NCI-H1105 (cell line): ENCODE measurements at regions not wholly inside any gene's neighbourhood (a gene's known extent, or its start where the extent isn't known, plus 50 kb on each side); places are given as distances from the start of the nearest gene placed in this dataset.
"Not testable (repeated sequence)": the region's sequence is repeated elsewhere in the genome, so short reads cannot be mapped to it uniquely, and the experiment has no call there.

Experiments used
- DNase-seq: peaks from one replicate; lab custom pipeline; 2025; lab: John Stamatoyannopoulos, UW

DNA sequence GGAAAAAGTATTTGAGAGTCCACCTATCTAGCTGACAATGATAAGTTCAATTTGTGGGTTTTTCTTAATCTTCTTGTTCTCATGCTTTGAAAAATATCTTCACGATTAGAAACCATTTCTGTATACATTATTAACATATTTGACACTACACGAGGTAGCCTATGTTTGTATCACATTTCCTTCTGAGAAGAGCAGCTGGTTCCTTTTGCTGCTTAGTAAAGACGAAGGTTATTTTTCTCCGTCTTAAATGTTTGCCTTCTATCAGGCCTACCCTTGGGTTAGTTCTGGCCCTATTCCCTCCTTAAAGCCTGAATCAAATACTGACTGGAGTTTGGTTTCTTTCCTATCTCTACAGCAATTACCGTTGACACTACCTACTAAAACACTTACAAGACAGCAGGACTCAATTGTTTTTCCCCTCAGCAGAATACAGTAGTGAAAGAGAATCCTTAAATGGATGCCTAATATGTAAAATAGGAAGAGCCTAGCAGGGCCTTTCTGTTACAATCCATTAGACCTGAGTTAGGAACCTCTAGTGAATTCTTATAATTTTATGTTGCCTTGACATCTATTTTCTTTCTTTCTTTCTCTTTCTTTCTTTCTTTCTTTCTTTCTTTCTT lies 790.4 kb downstream of the EPHA4 start:
- no peak for DNase-seq

DNA sequence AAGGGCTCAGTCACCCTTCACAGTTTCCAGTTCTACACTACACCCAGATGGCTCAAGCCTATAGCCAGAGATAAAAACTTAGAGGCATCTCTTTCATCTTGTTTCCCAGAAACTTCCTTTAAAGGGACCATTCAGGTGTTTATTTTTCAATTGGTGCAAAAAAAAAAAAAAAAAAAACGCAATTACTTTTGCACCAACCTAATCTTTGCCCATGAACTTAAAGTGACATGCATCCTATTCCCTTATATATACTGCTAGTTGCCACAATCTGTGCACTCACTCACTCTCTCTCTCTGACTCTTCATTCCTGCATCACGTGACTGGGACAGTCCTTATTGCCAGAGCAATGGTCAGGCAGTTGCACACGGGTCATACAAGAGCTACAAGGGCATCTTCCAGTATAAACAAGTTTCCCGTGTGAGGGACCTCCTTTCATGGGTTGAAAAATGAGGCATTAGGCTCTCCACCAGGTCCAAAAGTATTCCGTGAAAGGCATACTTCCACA lies 789.4 kb downstream of the EPHA4 start:
- no peak for DNase-seq

DNA sequence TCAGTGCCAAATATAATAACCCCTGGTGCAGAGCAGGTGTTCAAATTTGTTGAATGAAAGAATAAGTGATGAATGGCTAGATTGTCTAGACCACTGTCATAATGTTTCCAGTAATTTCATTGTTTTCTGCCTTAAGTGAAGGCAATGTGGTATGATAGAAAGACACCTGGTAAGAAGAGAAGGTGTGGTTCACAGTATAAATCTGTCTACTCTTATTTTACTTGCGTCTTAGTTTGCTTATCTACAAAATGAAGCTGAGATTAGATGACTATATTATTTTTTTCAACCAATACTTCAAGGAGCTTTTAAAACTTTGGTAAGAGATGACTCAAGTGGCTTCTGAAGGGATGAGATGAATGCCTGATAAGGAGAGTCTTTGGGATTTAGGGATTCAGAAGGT lies 788.4 kb downstream of the EPHA4 start:
- DNase-seq: peak; percentile 5

DNA sequence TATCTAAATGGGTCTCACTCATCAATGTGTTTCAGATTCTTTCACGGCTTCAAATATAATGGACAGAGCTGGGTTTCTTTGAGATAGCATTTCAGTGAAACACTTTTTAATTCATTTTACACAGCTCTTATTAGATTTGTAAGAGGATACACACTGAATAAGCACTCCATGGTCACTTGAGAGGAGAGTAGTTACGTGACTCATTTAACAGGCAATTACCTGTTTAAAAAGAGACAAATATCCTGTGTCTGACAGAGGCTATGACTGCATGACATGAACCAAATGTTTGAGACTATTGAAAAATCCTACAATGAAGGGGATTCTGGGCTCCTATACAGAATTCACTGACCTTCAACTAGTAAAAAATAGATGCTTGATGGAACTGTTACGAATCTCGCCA lies 786.9 kb downstream of the EPHA4 start:
- DNase-seq: peak; percentile 52

DNA sequence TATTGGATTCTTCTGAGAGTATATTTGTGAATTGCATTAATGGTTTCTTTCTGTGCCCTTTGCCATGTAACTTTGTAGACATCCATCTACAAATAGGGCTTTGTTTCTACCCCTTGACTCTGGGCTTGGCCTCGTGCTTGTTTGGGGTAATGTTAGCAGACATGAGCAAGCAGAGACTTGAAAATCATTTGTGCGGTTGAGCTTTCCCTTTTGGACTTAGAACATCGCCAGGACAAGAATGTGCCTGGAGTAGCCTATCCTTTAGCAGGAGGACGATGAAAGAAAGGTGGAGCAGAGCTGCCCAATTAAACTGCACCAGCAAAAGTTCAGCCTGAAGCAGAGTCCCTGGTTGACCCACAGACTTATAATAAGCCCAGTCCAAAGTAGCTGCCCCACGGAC lies 785.9 kb downstream of the EPHA4 start:
- no peak for DNase-seq

DNA sequence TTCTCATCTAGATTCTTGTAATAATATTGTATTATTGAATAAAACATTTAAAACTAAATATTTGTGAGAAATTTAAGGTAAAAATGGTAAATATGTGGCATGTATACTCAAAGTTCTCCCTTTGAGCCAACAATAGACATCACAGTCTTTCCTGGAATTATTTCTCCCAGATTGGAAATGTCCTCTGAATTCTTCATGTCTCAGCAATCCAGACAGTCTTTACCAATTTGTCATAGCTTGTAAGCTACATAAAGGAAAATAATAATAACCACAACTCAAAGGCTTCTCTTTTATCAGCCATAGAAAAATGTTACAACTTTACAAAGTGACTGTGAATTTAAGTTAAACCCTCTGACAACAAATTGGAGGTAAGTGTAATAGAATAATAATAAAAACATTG lies 784.9 kb downstream of the EPHA4 start:
- DNase-seq: no peak

DNA sequence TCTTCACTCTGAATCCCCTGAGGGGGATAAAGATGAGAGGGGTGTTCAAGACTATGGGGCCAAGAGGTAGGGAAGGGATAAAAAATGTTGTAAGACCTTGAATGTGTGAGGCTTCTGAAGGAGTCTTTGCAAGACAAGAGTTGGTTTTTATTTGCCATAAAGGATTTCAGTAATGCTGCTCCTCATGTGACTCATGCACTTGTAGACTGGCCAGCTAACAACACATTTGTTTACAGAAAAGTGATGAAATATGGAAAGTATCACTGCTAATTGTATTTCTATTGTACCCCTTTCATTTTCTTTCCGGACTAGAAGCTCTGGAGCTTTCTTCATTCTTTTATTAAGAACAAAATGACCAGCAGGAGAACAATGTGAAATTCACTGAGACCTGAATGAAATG lies 782.1 kb downstream of the EPHA4 start:
- no peak for DNase-seq

DNA sequence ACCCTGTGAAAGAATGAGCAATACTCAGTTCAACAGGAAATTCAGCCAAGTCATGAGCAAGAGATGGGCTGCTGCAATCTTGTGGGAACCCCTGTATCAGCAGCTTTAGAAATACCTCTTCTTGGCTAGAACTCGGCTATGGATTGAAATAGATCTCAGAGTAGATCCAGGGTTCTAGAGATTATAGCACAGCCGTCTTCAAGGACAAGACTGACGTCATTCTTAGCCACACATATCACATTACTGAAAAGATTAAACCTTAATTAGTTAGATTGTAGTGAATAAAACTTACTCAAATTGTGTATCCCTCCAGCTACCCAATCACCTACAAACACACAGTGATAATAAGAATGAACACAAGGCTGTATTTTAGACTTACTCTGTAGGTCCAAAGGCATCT lies 776.4 kb downstream of the EPHA4 start:
- DNase-seq: no peak

DNA sequence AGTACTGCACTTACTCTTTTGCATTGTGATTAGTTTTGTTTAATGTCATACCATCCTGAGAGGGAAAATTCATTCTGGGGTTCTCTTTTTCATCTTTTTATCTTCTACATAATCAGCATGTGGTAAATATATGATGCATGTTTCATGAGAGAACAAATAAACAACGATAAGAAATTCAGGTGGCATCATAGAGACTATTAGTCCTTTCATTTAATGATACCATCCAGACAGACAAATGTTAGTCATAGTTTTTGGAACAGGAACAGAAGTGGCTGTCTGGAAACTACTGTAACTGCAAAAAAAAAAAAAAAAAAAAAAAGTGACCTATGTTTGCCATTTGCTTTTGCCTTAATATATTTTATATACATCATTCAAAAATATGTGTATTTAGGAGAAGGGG lies 761.0 kb downstream of the EPHA4 start:
- no peak for DNase-seq

DNA sequence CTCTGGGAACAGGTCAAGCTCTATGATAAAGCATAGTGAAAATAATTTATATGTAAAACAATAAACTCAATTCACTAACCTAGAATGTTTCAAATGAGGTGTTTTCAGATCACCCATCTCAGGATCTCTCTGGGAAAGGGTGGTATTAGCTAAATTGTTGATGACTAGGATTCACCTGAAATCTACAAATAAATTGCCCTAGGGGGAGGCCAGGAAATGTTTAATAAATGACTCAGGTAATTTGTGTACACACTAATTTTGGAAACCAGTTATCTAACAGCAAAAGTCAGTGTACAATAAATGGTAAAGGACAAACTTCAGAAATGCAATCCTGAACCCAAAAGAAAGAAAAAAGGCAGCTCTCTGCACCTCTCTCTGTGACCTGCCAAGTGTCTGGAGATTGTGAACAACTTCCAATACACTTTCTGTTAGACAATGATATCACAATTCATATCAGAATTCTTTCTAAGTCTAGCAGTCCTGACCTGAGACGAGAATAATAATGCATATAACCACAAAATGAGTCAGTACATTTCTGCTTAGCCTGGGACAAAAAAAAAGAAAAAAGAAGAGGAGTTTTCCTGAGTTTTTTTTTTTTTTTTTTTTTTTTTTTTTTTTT lies 760.0 kb downstream of the EPHA4 start:
- no peak for DNase-seq

DNA sequence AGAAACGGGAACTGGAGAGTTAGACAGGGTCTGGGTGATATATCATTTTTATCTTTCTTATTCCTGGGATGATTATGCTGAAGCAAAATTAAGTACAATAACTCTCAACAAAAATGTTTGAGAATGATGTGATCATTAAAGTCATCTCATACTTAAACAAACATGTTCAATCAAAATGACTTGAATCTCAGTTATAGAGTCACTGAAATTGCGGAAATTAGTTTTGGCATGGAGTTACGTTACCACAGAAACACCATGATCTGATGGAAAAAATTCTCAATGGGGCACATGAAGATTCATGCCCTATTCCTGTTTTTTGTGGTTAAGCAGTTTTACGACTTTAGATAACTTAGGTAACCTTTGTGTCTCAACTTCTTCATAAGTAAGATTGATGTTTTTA lies 757.7 kb downstream of the EPHA4 start:
- no peak for DNase-seq

DNA sequence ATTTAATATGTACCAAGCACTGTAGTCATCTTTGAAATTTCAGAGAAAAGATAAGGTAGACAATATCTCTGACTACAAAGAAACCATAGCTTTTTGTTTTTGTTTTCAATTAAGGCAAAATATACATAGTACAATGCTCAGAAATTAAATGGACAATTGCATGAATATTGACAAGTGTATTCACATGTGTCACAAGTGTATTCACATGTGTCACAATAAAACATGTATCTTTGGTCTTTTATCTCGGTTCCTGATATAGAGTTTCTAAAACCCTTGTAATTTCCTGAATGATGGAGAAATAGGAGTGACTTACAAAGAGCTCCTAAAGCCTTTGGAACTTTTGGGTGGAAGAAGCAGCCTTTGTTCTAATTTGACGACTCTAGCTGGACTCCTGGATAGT lies 756.4 kb downstream of the EPHA4 start:
- no peak for DNase-seq

DNA sequence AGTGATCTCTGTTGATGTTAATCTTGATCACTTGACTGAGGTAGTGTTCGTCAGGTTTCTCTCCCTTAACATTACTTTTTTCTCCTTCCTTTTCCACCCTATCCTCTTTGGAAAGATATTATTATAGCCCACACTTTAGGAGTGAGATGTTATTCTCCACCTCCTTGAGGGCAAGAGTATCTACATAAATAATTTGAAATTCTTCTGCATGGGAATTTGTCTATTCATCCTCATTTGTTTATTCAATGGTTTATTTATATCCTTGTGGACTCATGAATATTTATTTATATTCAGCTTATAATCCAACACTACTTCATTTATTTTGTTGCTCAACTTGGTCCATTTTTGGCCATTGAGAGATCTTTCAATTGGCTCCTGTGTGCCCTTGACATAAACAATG lies 750.4 kb downstream of the EPHA4 start:
- no peak for DNase-seq

DNA sequence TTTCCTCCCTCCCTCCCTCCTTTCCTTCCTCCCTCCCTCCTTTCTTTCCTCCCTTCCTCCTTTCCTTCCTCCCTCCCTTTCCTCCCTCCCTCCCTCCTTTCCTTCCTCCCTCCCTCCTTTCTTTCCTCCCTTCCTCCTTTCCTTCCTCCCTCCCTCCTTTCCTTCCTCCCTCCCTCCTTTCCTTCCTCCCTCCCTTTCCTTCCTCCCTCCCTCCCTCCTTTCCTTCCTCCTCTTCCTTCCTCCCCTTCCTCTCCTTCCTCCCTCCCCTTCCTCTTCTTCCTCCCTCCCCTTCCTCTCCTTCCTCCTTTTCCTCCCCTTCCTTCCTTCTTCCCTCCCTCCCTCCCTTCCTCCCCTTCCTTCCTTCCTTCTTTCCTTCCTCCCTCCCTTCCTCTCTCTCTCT lies 748.5 kb downstream of the EPHA4 start:
- DNase-seq: not testable (repeated sequence)

DNA sequence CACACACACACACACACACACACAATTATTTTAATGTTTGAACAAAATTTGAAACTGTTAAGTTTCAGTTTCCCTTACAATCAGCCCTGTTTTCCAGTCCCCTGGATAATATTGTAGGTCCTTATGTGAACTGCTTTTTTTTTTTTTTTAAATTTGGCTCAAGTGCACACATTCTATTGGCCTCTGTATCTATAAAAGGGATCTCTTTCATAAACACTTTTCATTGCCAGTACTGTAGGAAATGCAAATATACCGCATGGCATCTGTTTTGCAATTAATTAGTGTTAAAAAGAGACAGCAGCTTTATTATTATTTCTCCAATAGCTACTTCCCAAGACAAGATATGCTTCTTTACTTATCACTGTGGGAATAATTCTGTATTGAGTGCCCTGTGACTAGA lies 738.7 kb downstream of the EPHA4 start:
- DNase-seq: no peak

DNA sequence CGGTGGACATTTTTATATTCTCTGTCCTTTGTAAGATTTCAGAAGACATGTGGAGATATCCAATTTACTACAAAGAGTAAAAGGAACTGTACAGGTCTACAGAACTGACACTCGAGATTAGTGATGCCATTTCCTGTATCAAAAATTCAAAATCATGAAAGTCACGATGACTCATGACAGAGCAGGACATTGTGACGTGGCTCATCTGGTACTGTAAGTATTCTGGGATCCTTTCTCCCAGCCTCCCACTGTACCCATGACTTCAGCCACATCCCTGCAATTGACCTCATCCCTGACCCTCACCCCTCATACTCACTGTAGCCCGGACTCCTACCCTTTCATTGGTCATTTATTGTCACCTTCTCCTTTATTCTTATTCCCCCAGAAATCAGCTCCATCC lies 736.5 kb downstream of the EPHA4 start:
- no peak for DNase-seq

DNA sequence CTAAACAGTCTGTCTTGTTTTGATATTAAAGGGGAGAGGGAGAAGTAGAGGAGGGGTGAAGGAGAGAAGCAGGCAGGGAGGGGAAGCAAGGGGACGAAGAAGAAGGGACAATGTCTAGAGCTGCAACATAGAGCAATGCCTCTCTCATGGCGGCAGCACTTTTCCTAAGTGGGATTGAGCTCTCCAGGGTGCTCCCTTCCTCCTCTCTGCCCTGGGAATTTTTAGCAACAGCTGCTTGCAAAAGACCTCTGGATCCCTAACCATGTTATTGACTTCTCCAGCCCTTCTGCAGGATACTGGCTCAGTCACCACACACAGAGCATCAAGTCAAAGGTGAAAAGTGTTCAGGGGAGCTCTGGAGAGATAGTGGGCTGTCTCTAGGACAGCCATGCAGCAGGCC lies 734.9 kb downstream of the EPHA4 start:
- DNase-seq: no peak

DNA sequence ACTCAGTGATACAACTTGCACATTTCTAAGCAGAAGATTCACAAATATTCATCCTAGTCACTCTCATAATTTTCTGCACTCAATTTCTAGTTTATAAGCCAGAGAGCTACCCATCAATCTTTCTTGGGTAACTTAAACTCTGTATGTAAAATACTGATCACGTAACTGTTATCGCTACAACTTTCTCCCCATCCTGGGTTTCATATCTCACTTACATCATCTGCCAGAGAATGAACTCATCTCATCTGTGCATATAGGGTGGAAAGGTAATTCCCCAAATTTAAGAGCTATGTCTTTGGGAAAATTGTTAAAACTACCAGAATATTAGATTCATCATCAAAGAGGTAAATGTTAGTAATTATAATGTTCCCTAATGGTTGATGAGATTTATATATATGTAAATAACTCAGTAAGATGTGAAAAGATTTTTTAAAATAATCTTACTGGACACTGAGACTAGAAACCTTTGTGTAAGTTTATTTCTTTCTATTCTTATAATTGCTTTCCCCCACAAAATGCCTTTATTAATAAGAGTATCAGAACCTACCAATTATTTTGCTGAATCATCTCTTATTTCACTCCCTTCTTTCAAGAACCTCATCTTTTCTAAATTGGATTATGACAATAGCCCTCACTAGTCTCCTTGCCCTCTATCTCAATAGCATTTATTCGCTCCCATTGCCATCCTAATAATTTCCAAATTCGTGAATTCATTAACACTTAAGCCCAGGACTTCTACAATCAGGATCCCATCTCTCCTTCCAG lies 729.0 kb downstream of the EPHA4 start:
- no peak for DNase-seq

DNA sequence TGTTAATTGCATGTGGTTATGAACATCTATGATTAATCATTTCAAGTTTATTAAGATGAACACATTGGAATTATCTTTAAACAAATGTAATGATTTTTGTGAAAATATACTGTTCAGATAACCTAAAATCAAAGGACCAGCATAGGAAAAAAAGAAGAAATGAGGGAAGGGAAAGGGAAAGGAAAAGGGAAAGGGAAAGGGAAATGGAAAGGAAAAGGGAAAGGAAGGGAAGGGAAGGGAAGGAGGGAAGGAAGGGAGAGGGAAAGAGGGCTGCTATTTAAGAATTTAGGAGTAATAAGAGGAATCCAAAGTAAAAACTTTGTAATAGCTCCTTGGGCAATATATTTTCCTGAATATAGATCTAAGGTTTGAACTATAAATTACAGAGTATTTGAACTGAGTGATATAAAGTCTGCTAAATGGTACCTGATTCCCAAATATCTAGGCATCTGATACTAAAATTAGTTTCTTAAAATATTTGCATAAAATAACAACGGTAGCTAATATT lies 726.3 kb downstream of the EPHA4 start:
- DNase-seq: no peak

DNA sequence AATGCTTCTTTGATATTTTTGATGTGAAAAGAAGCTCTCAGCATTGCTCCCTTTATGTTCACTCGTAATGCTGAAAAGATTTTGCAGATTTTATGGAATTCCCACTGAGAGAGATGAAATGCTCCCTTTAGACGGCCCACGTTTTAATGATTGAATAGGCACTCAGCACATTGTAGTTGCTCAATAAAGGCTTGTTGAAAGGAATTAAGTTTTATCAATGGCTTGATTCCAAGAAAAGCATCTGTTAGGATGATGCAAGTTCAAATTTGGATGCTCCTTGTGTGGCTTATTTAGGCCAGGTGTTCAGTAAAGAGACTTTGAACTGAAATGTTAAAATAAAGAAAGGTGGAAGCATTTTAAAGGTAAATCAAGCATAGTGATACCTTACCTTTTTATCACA lies 725.1 kb downstream of the EPHA4 start:
- DNase-seq: no peak

DNA sequence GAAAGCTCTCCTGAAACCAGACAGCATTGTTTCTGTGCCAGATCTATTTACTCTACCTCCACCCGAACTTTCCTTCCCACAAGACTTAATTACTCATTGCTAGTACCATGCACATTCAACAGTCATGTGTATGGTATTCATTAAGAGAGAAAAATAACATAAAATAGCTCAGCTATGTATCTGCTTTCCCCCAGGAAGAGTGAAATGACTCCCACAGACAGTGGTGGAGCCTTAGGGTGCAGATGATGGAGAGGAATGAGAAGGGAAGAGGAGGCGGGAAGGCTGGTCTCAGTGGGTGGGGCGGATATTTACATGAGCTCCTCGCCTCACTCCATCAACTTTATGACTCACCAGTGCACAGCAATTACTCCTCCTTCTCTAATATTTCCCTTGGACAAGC lies 724.5 kb downstream of the EPHA4 start:
- no peak for DNase-seq

DNA sequence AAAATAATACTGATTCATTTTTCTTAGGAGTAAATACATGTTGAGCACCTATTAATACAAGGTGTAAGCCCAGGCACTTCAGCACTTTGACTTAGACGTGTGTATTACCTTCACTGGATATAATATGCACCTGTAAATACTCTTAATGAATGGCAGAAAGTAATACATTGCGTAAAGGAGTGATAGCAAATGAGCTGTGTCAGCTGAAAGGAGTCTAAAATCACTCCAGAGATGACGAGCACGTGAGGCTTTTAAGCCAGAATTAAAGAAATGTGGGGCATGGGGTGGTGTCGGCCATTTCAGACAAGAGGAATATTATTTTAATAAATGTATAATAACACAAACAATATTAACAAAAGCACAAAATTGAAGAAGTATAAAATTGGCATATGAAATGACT lies 722.7 kb downstream of the EPHA4 start:
- no peak for DNase-seq

DNA sequence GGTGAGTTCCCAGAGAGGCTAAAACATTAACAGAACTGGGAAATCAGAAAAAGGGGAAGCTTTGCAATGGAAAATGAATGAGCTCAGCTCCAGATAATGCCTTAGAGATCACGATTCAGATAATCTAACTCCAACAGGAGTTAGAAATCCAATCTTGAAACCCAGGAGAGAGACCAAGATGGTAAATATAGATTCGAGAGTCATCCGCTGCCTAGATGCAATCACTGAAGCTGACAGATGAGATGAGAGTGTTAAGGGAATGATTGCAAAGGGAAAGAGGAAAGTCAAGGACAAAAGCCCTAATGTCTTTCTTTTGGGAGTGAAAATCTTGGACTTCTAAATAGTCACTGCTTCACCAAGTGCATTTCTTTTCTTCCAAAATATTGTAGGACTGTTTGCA lies 722.0 kb downstream of the EPHA4 start:
- no peak for DNase-seq
